Left hindlimb (tissue), 1 donor: ENCODE measurements at regions not wholly inside any gene's neighbourhood (a gene's known extent, or its start where the extent isn't known, plus 50 kb on each side); places are given as distances from the start of the nearest gene placed in this dataset.
"Not testable (repeated sequence)": the region's sequence is repeated elsewhere in the genome, so short reads cannot be mapped to it uniquely, and the experiment has no call there.

ENCODE experiments used
- DNase-seq: peaks from one replicate; pipeline ENCODE4 v3.0.0-alpha.2; 2018

DNA sequence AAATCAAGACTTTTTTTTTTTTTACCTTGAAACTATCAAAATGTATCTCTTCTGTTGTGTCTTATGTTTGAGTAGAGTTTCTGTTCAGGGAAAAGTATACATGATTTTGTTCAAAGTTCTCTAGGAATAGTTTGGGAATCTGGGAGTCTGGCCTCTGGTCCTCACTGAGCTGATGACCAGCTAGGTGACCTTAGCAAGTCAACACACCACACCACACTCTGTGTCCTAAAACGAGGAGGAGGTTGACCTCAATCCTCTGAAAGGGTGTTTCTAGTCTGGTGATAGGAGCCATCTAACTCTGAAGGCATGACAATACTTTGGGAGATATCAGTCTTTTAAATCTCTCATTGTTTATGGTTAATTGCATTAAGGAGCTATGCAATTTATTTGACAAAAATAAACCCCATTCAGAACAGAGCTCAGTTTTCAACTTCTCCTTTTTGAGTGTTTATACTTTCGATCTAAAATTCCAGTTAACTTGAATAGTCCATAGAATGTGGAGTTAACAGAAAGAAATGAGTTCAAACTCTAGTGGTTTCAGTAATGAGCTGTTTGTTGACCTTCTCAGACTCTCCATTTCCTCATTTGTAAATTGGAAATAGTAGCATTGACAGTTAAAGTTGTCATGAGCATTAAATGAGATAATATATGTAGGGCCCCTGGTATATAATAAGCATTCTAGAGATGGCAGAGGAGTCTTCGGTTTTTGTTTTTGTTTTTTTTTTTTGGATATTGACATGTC, 112.2 kb upstream of the LRRN1 start:
- no peak for DNase-seq

- no peak for DNase-seq
These were observed 113.5 kb upstream of the LRRN1 start for GRCh38 chr3:3685721-3686120.

DNA sequence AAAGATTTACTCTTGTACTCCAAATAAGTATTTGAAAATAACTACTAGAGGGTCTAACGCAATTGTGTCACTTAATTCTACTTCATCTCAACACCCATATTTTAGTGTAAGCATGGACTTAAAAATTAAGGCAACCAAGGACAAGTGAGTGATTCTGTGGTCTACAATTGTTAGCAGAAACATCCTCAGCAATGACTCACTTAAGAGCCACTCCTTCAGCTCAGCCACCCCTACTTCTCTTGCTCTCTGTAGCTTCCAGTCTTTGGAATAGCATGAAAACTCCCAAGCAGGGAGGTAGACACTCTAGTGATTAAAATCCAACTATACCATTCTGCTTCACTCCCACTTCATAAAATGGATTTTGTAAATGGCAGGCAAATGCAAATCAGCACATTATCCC, 116.0 kb upstream of the LRRN1 start:
- no peak for DNase-seq

GRCh38 chr3:3675801-3676200, 123.4 kb upstream of the LRRN1 start:
- DNase-seq, result no peak

DNA sequence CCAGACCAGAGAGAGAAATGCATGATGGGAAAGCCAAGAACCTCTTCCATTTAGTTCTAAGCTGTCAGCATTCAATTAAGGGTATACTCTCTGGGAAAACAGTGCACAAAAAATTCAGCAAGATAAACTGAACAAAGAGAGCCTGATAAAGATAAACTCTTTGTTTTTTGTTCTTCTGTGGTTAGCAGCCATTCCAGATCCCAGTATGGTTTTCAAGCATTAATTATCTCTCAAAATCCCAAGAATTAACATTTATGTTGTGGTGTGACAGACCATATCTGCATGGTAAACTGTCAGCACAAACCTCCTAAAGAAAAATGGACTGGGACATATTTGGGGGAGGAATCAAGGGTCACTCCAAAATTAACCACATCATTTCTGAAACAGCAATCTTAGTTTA, 124.0 kb upstream of the LRRN1 start:
- DNase-seq, result no peak

DNA sequence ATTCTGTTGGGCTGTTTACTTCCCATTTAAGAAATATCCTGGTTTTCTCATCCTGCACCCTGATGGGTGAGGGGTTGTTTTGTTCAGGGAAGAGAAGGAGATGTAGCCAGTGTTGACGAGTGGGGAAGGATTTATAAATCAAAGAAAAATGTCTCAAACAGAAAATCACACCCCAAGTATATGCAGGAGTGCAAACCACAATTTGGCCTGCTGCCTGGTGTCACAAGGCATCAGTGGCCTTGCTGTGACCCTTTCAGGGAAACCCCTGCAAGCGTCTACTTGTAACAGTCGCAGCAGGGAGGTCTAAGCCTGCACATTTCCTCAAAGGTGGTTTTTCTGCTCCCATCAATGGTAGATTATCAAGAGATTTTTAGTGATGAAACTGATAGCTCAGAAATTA, 132.6 kb upstream of the LRRN1 start:
- no peak for DNase-seq

DNA sequence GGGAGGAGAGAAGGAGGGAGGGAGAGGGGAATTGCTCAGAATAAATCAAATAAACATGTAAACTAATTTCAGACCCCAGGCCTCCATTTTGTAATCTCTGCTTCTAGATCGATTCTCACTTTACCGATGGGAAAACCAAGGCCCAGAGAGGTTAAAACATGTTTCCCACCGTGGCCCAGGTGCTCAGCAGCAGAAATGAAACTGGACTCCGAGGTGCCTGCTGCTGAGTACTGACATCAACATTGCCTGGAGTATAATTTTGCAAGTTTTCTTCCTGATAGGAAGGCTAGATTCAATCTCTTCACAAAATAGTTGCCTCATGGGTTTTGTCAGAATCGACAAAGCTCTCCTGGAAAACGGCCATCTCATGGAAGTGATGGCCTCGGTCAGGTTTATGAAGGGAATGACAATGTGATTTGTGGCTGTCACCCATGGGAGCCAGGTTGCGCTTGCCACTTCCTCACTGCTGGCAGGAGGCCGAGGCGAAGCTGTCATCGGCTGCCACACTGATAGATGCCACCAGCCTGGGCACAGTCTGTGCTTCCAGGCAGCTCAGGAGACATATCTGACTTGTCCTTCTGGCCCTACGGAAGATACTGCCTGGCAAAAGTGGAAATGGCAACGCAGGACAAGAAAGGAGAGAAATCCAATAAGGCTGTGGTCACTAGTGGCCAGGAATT, 133.1 kb upstream of the LRRN1 start:
- DNase-seq, result no peak

DNA sequence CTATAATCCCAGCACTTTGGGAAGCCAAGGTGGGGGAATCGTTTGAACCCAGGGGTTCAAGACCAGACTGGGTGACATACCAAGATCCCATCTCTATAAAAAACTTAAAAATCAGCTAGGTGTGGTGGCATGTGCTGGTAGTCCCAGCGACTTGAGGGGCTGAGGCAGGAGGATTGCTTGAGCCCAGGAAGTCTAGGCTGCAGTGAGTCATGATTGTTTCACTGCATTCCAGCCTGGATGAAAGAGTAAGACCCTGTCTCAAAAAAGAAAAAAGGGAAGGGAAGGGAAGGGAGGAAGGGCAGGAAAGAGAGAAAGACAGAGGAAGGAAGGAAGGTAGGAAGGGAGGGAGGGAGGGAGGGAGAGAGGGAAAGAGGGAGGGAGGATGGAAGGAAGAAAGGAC, 133.7 kb upstream of the LRRN1 start:
- no peak for DNase-seq

DNA sequence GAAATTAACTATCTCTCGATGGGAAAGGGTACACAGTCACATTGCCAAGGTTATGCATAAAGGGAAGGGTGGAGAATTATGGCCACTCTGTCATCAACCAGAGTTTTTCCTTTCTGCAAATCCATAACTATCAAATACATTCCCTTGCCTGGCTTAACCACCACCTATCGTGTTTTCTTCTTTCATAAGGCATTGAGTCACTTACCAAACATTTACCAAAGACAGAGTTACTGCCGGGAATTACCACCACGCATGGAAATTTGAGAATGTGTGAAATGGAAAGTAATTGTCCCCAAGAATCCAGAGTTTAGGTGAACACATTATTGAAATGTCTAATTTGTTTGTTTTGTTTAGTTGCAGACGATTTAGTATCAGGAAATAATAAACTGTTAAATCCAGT, 134.3 kb upstream of the LRRN1 start:
- DNase-seq, result no peak

GRCh38 chr3:3662610-3663009, 136.6 kb upstream of the LRRN1 start:
- DNase-seq, result no peak

DNA sequence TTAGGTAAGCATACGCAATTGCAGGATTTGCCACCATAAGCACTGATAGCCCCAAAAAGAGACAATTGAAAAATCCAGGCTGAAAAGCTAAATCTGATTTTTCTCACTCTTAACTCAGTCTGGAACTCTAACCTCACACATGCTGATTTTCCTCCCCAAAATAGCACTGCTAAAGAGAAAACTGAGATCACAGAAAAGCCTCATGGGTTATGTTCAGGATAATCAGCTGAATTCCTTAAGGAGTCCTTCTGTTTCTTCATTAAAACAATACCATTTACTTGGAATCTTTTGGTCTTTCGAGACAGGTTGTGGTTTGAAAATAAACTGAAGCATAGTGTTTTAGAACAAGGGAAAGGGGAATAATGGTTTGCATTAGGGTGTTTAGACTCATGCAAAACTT, 144.3 kb upstream of the LRRN1 start:
- no peak for DNase-seq

DNA sequence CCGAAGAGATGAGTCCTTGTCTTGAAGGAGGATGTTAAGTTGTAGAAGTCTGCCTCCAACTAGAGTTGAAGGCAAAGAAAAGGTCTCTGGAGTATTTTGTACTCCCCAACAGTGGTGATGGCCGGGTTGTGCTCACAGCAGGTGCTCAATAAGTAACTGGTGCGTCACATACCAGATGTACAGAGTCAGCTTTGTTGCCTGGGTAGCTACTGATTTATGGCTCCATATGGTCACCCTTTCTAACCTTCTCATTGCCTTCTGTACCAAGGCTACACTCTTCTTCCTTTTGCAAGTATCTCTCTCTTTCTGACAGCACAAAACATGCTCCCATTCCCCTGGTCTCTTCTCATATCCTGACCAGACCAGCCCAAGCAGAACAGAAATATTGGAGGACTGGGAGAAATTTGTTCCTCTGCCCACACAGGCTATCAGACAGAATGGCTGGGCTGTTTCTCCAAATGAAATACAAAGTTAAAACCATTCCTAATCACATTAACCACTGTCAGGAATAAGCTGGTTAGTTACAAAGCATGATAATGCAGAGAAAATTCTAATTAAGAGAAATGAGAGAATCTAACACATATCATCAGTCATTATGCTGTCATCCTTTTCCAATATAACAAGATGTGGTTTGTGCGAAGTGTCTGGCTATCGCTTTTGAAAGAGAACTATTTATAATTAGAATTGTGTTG, 150.1 kb upstream of the LRRN1 start:
- no peak for DNase-seq

GRCh38 chr3:3646934-3647333, 152.3 kb upstream of the LRRN1 start:
- no peak for DNase-seq

- DNase-seq, result not testable (repeated sequence)
These were observed 153.0 kb upstream of the LRRN1 start for GRCh38 chr3:3646103-3646844.

DNA sequence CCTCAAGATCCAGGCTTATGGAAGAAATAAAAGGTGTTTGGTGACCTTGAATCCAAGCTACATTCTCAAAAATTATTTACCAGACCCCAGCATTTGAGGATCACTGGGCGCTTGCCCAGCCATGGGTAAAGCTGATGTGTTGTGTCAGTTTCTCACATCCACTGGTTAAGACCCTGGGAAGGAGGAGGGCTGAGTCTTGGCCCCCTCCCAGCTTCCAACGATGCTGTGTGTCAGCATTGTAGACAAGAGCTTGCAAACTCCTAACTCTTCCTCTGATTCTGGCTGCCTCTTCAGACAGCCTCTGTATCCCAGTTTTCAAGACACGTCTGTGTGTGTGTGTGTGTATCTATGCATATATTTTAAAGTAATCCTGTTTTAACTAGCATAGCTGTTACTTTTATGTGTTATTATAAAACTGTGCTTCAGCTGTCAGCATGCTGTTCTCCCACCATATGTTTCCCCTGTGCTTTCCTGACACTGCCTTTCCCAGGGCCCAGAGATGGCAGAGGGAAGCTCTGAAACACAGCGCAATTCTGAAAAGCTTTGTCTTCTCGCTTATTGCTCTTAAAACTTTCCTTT, 157.3 kb upstream of the LRRN1 start:
- no peak for DNase-seq

GRCh38 chr3:3639078-3639477, 160.2 kb upstream of the LRRN1 start:
- DNase-seq, result no peak

DNA sequence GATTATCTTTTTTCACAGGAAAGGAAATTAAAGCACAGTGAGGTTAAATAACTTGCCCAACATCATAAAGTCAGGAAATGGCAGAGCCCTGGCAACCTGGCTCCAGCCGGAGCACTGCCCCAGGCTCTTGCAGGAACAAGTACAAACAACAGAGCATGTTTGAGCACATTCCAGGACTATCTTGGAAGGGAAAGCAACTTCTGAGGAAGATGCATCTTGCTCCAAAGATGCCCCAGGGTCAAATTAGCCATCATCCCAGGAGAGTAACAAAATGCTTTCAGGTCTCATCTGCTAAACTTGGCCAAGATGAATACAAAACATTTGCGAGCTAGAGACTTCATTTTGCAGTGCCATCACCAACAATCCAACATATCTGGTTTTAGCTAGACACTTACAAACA, 162.4 kb upstream of the LRRN1 start:
- no peak for DNase-seq

DNA sequence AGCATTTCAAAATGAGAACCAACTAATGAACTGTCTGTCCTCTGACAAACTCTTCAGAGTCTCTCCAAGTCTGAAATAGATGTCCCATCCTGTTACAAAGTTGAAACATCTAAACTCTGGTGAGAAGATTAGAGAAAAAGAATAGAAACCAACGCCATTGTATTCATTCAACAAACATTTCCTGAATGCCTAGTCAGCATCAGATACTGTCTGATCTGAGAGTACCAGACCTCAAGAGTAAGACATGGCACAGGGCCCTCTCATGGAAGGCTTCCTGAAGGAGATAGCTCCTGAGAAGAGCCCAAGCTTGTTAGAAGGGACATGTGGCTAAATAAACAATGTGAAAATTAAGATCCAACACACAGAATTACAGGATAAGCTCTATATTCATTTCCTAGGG, 164.1 kb upstream of the LRRN1 start:
- no peak for DNase-seq

DNA sequence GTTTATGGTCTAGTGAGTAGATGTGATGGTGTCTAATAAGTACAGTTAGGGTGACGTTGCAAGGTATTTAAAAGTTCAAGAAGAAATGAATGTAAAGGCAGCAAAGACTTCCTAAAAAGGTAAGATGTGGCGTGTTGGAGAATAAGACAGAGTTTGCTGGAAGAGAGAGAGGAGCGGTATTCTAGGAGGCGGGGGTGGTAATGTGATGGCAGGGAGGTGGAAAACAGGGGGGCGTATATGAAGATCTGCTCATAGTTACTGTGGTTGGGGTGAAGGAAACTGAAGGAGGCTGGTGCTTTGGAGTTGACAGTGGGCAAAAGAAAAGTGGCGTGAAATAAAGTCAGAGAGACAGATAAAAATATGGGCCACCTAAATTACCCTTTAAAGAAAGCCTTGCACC, 164.9 kb upstream of the LRRN1 start:
- DNase-seq, result no peak

GRCh38 chr3:3633761-3634160, 165.5 kb upstream of the LRRN1 start:
- no peak for DNase-seq

DNA sequence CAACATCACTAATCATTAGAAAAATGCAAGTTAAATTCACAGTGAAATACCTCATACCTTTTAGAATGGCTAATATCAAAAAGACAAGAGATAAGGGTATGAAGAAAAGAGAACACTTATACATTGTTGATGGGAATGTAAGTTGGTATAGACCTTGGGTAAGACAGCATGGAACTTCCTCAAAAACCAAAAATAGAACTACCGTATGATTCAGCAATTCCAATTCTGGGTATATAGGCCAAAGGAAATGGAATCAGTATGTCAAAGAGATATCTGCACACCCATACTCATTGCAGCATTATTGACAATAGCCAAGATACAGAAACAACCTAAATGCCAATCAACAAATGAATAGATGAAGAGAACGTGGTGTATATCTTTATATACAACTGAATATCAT, 166.8 kb upstream of the LRRN1 start:
- no peak for DNase-seq

DNA sequence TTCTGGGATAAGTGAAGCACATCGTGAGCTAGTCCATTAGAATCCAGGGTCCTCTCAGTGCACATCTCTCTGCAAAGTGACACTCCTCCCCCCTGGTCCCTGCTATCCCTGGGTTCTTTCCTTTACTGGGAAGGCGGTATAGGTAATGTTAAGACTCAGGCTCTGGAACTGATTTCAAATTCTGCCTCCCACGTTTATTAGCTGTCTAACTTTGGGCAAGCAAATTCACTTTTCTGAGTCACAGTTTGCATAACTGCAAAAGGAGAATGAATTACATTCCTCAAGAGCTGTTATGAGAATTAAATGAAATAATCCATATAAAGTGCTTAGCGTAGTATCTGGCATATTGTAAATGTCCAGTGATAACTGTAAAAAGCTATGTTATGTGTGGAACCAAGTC, 168.1 kb upstream of the LRRN1 start:
- DNase-seq, result no peak

DNA sequence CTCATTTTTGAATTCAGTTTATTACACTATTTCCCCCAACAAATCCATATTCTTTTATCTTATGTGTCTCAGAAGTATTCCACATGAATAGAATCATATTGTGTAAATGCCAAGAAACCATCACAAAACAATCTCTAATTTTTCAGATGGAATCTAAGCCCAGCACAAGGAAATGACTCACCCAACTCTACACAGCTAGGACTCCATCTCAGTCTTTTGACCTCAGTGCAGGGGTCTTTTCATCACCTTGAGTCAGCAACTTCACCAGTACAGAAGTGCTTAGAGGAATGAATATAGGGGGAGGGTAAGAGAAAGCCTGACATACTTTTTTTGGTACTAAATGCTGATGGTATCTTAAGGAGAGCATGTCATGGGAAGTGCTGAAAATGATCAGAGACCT, 169.3 kb upstream of the LRRN1 start:
- DNase-seq, result no peak
